HCT116 (cell line): ENCODE measurements at regions not wholly inside any gene's neighbourhood (a gene's known extent, or its start where the extent isn't known, plus 50 kb on each side); places are given as distances from the start of the nearest gene placed in this dataset.

Source experiments
- ATAC-seq: fragments of 200-7000 bp; cut with Tn5 transposase; 2 replicates; pipeline ENCODE4 v1.9.1; 2020; ENCODE audit warnings: mild to moderate bottlenecking, moderate library complexity
- BruUV-seq: library from RNA; stranded (reverse); fragments of 400-500 nt; replicated peaks from 2 replicates; lab custom pipeline; 2021; lab: Mats Ljungman, UMichigan
- CTCF ChIA-PET: fragments of 300-600 bp; sonication (Branson Sonifier 250); formaldehyde crosslinking; loops from one replicate; lab custom pipeline; 2021; ENCODE audit warnings: antibody characterized with exemption; lab: Charles Lee
- POLR2A ChIA-PET: fragments of 300-600, 350-600 bp; sonication (Branson Sonifier 250); formaldehyde crosslinking; loops from one replicate; lab custom pipeline; 2021; ENCODE audit warnings: antibody characterized with exemption; lab: Charles Lee
- RAD21 ChIA-PET, 2 experiments: fragments of 300-600 bp; sonication (Branson Sonifier 250); formaldehyde crosslinking; loops; one replicate each; lab custom pipeline; 2023; ENCODE audit warnings: low total read pairs in 2 of 2; ENCODE audit not compliant: uncharacterized antibody in 2 of 2, unreplicated experiment in 2 of 2, low non-redundant PET in 1 of 2; lab: Charles Lee
- DNase-seq: peaks from one replicate; pipeline ENCODE4 v3.0.0-alpha.2; 2010; ENCODE audit warnings: low read depth, low spot score
- H2AFZ ChIP-seq: fragments of 200-600 bp; shearing (Covaris generic), sonication (generic); 2 replicates; pipeline ENCODE4 v1.6.1; 2017; ENCODE audit warnings: low read depth, mixed run types, mixed read lengths, antibody characterized with exemption, low read length; ENCODE audit not compliant: poor library complexity, severe bottlenecking
- H3K27ac ChIP-seq: 2 replicates; pipeline ENCODE4 v1.5.1; 2012; ENCODE audit warnings: low read depth, low read length
- H3K27me3 ChIP-seq: fragments of 200-600 bp; sonication (generic); 2 replicates; pipeline ENCODE4 v1.6.1; 2016; ENCODE audit warnings: mixed run types, low read length, mixed read lengths; ENCODE audit not compliant: insufficient read depth
- H3K36me3 ChIP-seq, 2 experiments: fragments of 200-500 bp in 1 of 2; fragments of 200-600 bp in 1 of 2; sonication (Bioruptor generic) in 1 of 2; sonication (generic) in 1 of 2; 2 replicates each; pipeline versions ENCODE4 v1.5.1 to v1.6.1; 2014 to 2016; ENCODE audit warnings: low read length in 2 of 2, inconsistent platforms in 1 of 2, mixed read lengths in 1 of 2, mixed run types in 1 of 2; ENCODE audit not compliant: insufficient read depth in 2 of 2, control insufficient read depth in 1 of 2
- H3K4me1 ChIP-seq, 2 experiments: fragments of 200-600 bp in 1 of 2; sonication (generic) in 1 of 2; 2 replicates each; pipeline versions ENCODE4 v1.5.1 to v1.6.1; 2012 to 2017; ENCODE audit warnings: low read length in 2 of 2, inconsistent platforms in 1 of 2, mild to moderate bottlenecking in 1 of 2, mixed read lengths in 1 of 2, mixed run types in 1 of 2, moderate library complexity in 1 of 2; ENCODE audit not compliant: insufficient read depth in 2 of 2, control insufficient read depth in 1 of 2
- H3K4me2 ChIP-seq: fragments of 200-600 bp; sonication (generic); 2 replicates; pipeline ENCODE4 v1.6.1; 2017; ENCODE audit warnings: mixed run types, low read length, mixed read lengths
- H3K4me3 ChIP-seq, 2 experiments: fragments of 200-600 bp in 1 of 2; sonication (generic) in 1 of 2; replicated peaks in 1 of 2; 2 replicates each; pipeline ENCODE4 v1.5.1; 2011 to 2016; ENCODE audit warnings: low read length in 2 of 2, control low read depth in 1 of 2, low read depth in 1 of 2, mild to moderate bottlenecking in 1 of 2, mixed read lengths in 1 of 2, mixed run types in 1 of 2
- H3K79me2 ChIP-seq: fragments of 200-600 bp; sonication (generic); 2 replicates; pipeline ENCODE4 v1.6.1; 2017; ENCODE audit warnings: mild to moderate bottlenecking, mixed run types, low read length, moderate library complexity, mixed read lengths; ENCODE audit not compliant: insufficient read depth
- H3K9ac ChIP-seq: fragments of 200-600 bp; sonication (generic); 2 replicates; pipeline ENCODE4 v1.6.1; 2016; ENCODE audit warnings: low read length, mixed read lengths
- H3K9me2 ChIP-seq: fragments of 200-600 bp; sonication (generic), shearing (Covaris generic); 2 replicates; pipeline ENCODE4 v1.6.1; 2017; ENCODE audit warnings: mixed run types, mild to moderate bottlenecking, moderate library complexity; ENCODE audit not compliant: insufficient read depth
- H3K9me3 ChIP-seq, 2 experiments: fragments of 200-500 bp in 1 of 2; fragments of 200-600 bp in 1 of 2; sonication (Bioruptor generic) in 1 of 2; sonication (generic) in 1 of 2; 2 replicates each; pipeline ENCODE4 v1.6.1; 2014 to 2017; ENCODE audit warnings: low read length in 2 of 2, mixed read lengths in 2 of 2, inconsistent platforms in 1 of 2, low read depth in 1 of 2, mild to moderate bottlenecking in 1 of 2, mixed run types in 1 of 2, moderate library complexity in 1 of 2; ENCODE audit not compliant: control insufficient read depth in 1 of 2, insufficient read depth in 1 of 2
- H4K20me1 ChIP-seq: fragments of 200-600 bp; sonication (generic), shearing (Covaris generic); 2 replicates; pipeline ENCODE4 v1.6.1; 2017; ENCODE audit warnings: mixed run types, mild to moderate bottlenecking, moderate library complexity; ENCODE audit not compliant: insufficient read depth
- ATF3 ChIP-seq: IDR thresholded peaks from 2 replicates; pipeline ENCODE4 v1.6.1; 2012
- CEBPB ChIP-seq: IDR thresholded peaks from 2 replicates; pipeline ENCODE4 v1.6.1; 2012; ENCODE audit warnings: low read depth
- CTCF ChIP-seq, 3 experiments: fragments of 200-600 bp in 1 of 3; sonication (generic) in 1 of 3; IDR thresholded peaks in 2 of 3; conservative IDR thresholded peaks in 1 of 3; 2 replicates each; pipeline ENCODE4 v1.5.1; 2012 to 2017; ENCODE audit warnings: low read depth in 2 of 3, low read length in 2 of 3, antibody characterized with exemption in 1 of 3, borderline replicate concordance in 1 of 3, control low read depth in 1 of 3, mild to moderate bottlenecking in 1 of 3, mixed read lengths in 1 of 3, mixed run types in 1 of 3, moderate library complexity in 1 of 3; ENCODE audit not compliant: insufficient read depth in 1 of 3
- EZH2 ChIP-seq: fragments of 200-600 bp; sonication (generic); IDR thresholded peaks from 2 replicates; pipeline ENCODE4 v1.6.1; 2017; ENCODE audit warnings: antibody characterized with exemption, mixed run types
- FOSL1 ChIP-seq: IDR thresholded peaks from 2 replicates; pipeline ENCODE4 v1.6.1; 2012; ENCODE audit warnings: low read depth
- JUND ChIP-seq: IDR thresholded peaks from 2 replicates; pipeline ENCODE4 v1.6.1; 2012
- MAX ChIP-seq: IDR thresholded peaks from 2 replicates; pipeline ENCODE4 v1.6.1; 2012
- POLR2A ChIP-seq: IDR thresholded peaks from 2 replicates; pipeline ENCODE4 v1.7.0; 2011; ENCODE audit warnings: borderline replicate concordance; ENCODE audit not compliant: insufficient read depth, insufficient read length; ENCODE audit errors: extremely low read depth
- POLR2AphosphoS5 ChIP-seq: IDR thresholded peaks from 2 replicates; pipeline ENCODE4 v1.6.1; 2011; ENCODE audit warnings: mild to moderate bottlenecking, low read depth, low read length, moderate library complexity
- RAD21 ChIP-seq: IDR thresholded peaks from 2 replicates; pipeline ENCODE4 v1.6.1; 2012; ENCODE audit warnings: low read depth, mild to moderate bottlenecking
- REST ChIP-seq: IDR thresholded peaks from 2 replicates; pipeline ENCODE4 v1.6.1; 2012; ENCODE audit warnings: low read depth
- SIN3A ChIP-seq: IDR thresholded peaks from 2 replicates; pipeline ENCODE4 v1.6.1; 2012; ENCODE audit warnings: low read depth
- SP1 ChIP-seq: IDR thresholded peaks from 2 replicates; pipeline ENCODE4 v1.6.1; 2012; ENCODE audit warnings: low read depth
- TCF7L2 ChIP-seq: IDR thresholded peaks from 2 replicates; pipeline ENCODE4 v1.7.0; 2011; ENCODE audit warnings: borderline replicate concordance, inconsistent platforms; ENCODE audit not compliant: insufficient read depth, insufficient read length; ENCODE audit errors: extremely low read depth
- YY1 ChIP-seq: IDR thresholded peaks from 2 replicates; pipeline ENCODE4 v1.6.1; 2011; ENCODE audit warnings: low read length, low read depth, moderate library complexity, mild to moderate bottlenecking; ENCODE audit not compliant: insufficient replicate concordance; ENCODE audit errors: extremely low read depth
- ZBTB33 ChIP-seq: IDR thresholded peaks from 2 replicates; pipeline ENCODE4 v1.6.1; 2011; ENCODE audit warnings: mild to moderate bottlenecking, low read length, moderate library complexity; ENCODE audit not compliant: insufficient replicate concordance; ENCODE audit errors: extremely low read depth
- ZFX ChIP-seq: fragments of 450-650 bp; IDR thresholded peaks from 2 replicates; pipeline ENCODE4 v1.6.1; 2017
- ZNF274 ChIP-seq: fragments of 200-500 bp; sonication (Bioruptor generic); IDR thresholded peaks from 2 replicates; pipeline ENCODE4 v1.6.1; 2014; ENCODE audit warnings: mild to moderate bottlenecking, low read depth, low read length, inconsistent platforms
- intact Hi-C: fragments of 100-400 bp; cut with micrococcal nuclease; formaldehyde crosslinking; loops from 2 replicates; pipeline ENCODE4 v1.10.0; 2022

GRCh38 chr13:29674532-29674931, 79.0 kb upstream of the SLC7A1 start (continued):
- no peak for TF ChIP-seq MAX
- TF ChIP-seq JUND, result no peak

GRCh38 chr13:29664591-29664990, 69.1 kb upstream of the SLC7A1 start:
- 0 out of 4 replicates have a peak, but pooled peaks cover 0 to 3% of the 10 kb centered on the region in 2 experiments for H3K9me3 ChIP-seq
- no peak overlapping the region for H3K4me2 ChIP-seq
- 0 out of 2 replicates have a peak, but pooled peaks cover 2% of the 10 kb centered on the region for H3K27me3 ChIP-seq
- ChIA-PET POLR2A (interaction anchor here (0.7 kb wide), 1 partner anchor 470 kb away, joined by 3 read pairs; no protein-coding TSS in a partner anchor), CTCF (no interaction called here), RAD21 (no interaction called here)
- H3K27ac ChIP-seq, result no peak overlapping the region
- H4K20me1 ChIP-seq, result no peaks in the 10 kb centered on the region
- H3K4me1 ChIP-seq, result no peaks in the 10 kb centered on the region
- no TSS peak for BruUV-seq
- H3K9ac ChIP-seq, result no peak overlapping the region
- H3K4me3 ChIP-seq, result no peak overlapping the region
- TF ChIP-seq POLR2AphosphoS5 (no peak), MAX (no peak), ZFX (no peak), FOSL1 (no peak), CEBPB (no peak), ZNF274 (no peak), SIN3A (no peak), RAD21 (no peak), REST (no peak), EZH2 (no peak), ZBTB33 (no peak), YY1 (no peak), JUND (no peak), ATF3 (no peak), TCF7L2 (no peak), POLR2A (no peak), SP1 (no peak), CTCF (IDR thresholded peaks at IDR 0.05 in 2 of 3, conservative IDR thresholded peaks at IDR 0.05 in 1 of 3; ENCODE audit: borderline replicate concordance in 1 of 3, insufficient read depth in 1 of 3, low read depth in 2 of 3, low read length in 2 of 3) (no peak)
- TF ChIP-seq, all 23 proteins: peak for 0
- DNase-seq (no peak), ATAC-seq (no peak)
- Histone ChIP-seq H3K9me2 (no peaks in the 10 kb centered on the region), H2AFZ (no peak overlapping the region), H3K79me2 (no peaks in the 10 kb centered on the region), H3K36me3 (no peaks in the 10 kb centered on the region)
- intact Hi-C loops, result no loop called here
